Keratinocyte (primary cell): ENCODE measurements at regions not wholly inside any gene's neighbourhood (a gene's known extent, or its start where the extent isn't known, plus 50 kb on each side); places are given as distances from the start of the nearest gene placed in this dataset.

Source experiments
- DNase-seq: peaks from one replicate; pipeline ENCODE4 v3.0.0-alpha.2; 2011; ENCODE audit warnings: low read depth, missing footprints, low spot score
- FAIRE-seq: peaks from 2 replicates; lab custom pipeline; 2011; peaks lifted over from hg19 to GRCh38; lab: Jason Lieb, UNC
- H2AFZ ChIP-seq: 2 replicates; pipeline ENCODE4 v1.6.0; 2012; ENCODE audit warnings: low read length, control low read depth, inconsistent platforms; ENCODE audit not compliant: control insufficient read depth
- H3K27ac ChIP-seq: 2 replicates; pipeline ENCODE4 v1.5.1; 2011; ENCODE audit warnings: low read length; ENCODE audit not compliant: control insufficient read depth, insufficient read depth
- H3K27me3 ChIP-seq: 3 replicates; pipeline ENCODE4 v1.6.0; 2011; ENCODE audit warnings: low read length; ENCODE audit not compliant: control insufficient read depth, insufficient read depth; ENCODE audit errors: extremely low read depth
- H3K36me3 ChIP-seq, 2 experiments: 2 replicates in 1 of 2; 3 replicates in 1 of 2; pipeline ENCODE4 v1.5.1; 2011; ENCODE audit warnings: low read length in 2 of 2, mild to moderate bottlenecking in 1 of 2; ENCODE audit not compliant: control insufficient read depth in 2 of 2, insufficient read depth in 2 of 2; ENCODE audit errors: extremely low read depth in 1 of 2
- H3K4me1 ChIP-seq: 3 replicates; pipeline ENCODE4 v1.5.1; 2011; ENCODE audit warnings: low read length; ENCODE audit not compliant: control insufficient read depth, insufficient read depth; ENCODE audit errors: extremely low read depth
- H3K4me2 ChIP-seq: 3 replicates; pipeline ENCODE4 v1.6.0; 2011; ENCODE audit warnings: low read depth, low read length; ENCODE audit not compliant: control insufficient read depth, insufficient read depth; ENCODE audit errors: extremely low read depth
- H3K4me3 ChIP-seq, 3 experiments: fragments of 200-600 bp in 1 of 3; sonication (generic) in 1 of 3; 2 replicates in 2 of 3; 3 replicates in 1 of 3; pipeline ENCODE4 v1.5.1; 2011 to 2016; ENCODE audit warnings: low read length in 3 of 3, mild to moderate bottlenecking in 3 of 3, control low read depth in 2 of 3, inconsistent platforms in 1 of 3, low read depth in 1 of 3, mixed read lengths in 1 of 3, mixed run types in 1 of 3, moderate library complexity in 1 of 3; ENCODE audit not compliant: control insufficient read depth in 2 of 3, insufficient read depth in 2 of 3; ENCODE audit errors: extremely low read depth in 1 of 3
- H3K79me2 ChIP-seq: 2 replicates; pipeline ENCODE4 v1.6.0; 2012; ENCODE audit warnings: low read length; ENCODE audit not compliant: control insufficient read depth, insufficient read depth
- H3K9ac ChIP-seq: 3 replicates; pipeline ENCODE4 v1.6.0; 2011; ENCODE audit warnings: low read length; ENCODE audit not compliant: control insufficient read depth, insufficient read depth; ENCODE audit errors: extremely low read depth
- H3K9me1 ChIP-seq: 3 replicates; pipeline ENCODE4 v1.6.0; 2011; ENCODE audit warnings: low read length; ENCODE audit not compliant: control insufficient read depth, insufficient read depth; ENCODE audit errors: extremely low read depth
- H3K9me3 ChIP-seq: 2 replicates; pipeline ENCODE4 v1.5.1; 2012; ENCODE audit warnings: low read depth, low read length; ENCODE audit not compliant: control insufficient read depth
- H4K20me1 ChIP-seq: 3 replicates; pipeline ENCODE4 v1.6.0; 2011; ENCODE audit warnings: low read length; ENCODE audit not compliant: control insufficient read depth, insufficient read depth; ENCODE audit errors: extremely low read depth
- CTCF ChIP-seq, 3 experiments: IDR thresholded peaks in 1 of 3; conservative IDR thresholded peaks in 1 of 3; optimal IDR thresholded peaks in 1 of 3; 2 replicates in 2 of 3; 3 replicates in 1 of 3; pipeline versions ENCODE3 to v1.5.1; 2011; ENCODE audit warnings: low read length in 3 of 3, mild to moderate bottlenecking in 3 of 3, moderate library complexity in 2 of 3, control low read depth in 1 of 3, inconsistent platforms in 1 of 3; ENCODE audit not compliant: insufficient read depth in 2 of 3; ENCODE audit errors: extremely low read depth in 1 of 3
- EZH2 ChIP-seq: IDR thresholded peaks from one replicate; pipeline ENCODE4 v1.6.1; 2012; ENCODE audit warnings: inconsistent platforms, mild to moderate bottlenecking, low read length, moderate library complexity
- dilution Hi-C: fragments of 300-500 bp; cut with MboI; formaldehyde crosslinking; loops from one replicate; pipeline ENCODE4 v1.7.0; 2020; ENCODE audit warnings: low sequenced_read_pairs; ENCODE audit not compliant: extremely low pct_ligation_motif_present

GRCh38 chr11:134975866-134976376 lies 563.9 kb upstream of the B3GAT1 start:
- no peak for FAIRE-seq
- DNase-seq: no peak
- no peaks in the 10 kb centered on the region for H3K79me2 ChIP-seq

DNA sequence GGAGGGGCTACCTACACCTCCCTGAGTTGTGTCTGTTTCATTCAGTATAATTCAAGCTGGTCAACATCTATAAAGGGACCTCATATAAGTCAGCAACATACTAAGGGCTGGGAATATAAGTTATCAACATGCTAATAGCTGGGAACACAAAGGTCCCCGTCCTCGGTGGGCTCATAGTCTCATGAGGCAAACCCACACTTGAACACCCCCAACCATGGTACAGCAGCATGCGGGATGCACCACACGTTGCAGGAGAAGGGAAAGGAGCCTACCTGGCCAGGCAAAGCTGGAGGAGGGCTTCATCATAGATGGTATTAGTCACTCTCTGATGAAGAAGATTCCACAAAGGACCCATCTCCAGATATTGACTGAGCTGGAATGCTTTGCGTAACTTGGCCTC lies 561.8 kb upstream of the B3GAT1 start:
- no peaks in the 10 kb centered on the region for H3K27me3 ChIP-seq
- FAIRE-seq: no peak
- H3K4me1 ChIP-seq: no peaks in the 10 kb centered on the region
- H3K79me2 ChIP-seq: no peaks in the 10 kb centered on the region
- H3K36me3 ChIP-seq: no peaks in the 10 kb centered on the region
- H3K9ac ChIP-seq: no peak overlapping the region
- no peak overlapping the region for H2AFZ ChIP-seq
- H4K20me1 ChIP-seq: no peaks in the 10 kb centered on the region
- H3K27ac ChIP-seq: no peak overlapping the region
- H3K4me3 ChIP-seq: no peak overlapping the region
- TF ChIP-seq CTCF (optimal IDR thresholded peaks at IDR 0.05 in 1 of 3, IDR thresholded peaks at IDR 0.05 in 1 of 3, conservative IDR thresholded peaks at IDR 0.05 in 1 of 3; ENCODE audit: extremely low read depth in 1 of 3, insufficient read depth in 2 of 3, low read length in 3 of 3) (no peak), EZH2 (no peak)
- H3K9me3 ChIP-seq: peaks cover 8% of the 10 kb centered on the region
- no peaks in the 10 kb centered on the region for H3K9me1 ChIP-seq
- dilution Hi-C loops: no loop called here
- H3K4me2 ChIP-seq: no peak overlapping the region
- DNase-seq: no peak

More at GRCh38 chr11:134975866-134976376, 563.9 kb upstream of the B3GAT1 start:
- H3K4me3 ChIP-seq: no peak overlapping the region
- peaks cover 10% of the 10 kb centered on the region for H3K9me3 ChIP-seq
- no peak overlapping the region for H3K4me2 ChIP-seq
- H3K9me1 ChIP-seq: no peaks in the 10 kb centered on the region
- no peak overlapping the region for H2AFZ ChIP-seq
- TF ChIP-seq EZH2: no peak
- TF ChIP-seq CTCF (optimal IDR thresholded peaks at IDR 0.05 in 1 of 3, IDR thresholded peaks at IDR 0.05 in 1 of 3, conservative IDR thresholded peaks at IDR 0.05 in 1 of 3; ENCODE audit: extremely low read depth in 1 of 3, insufficient read depth in 2 of 3, low read length in 3 of 3): no peak
- H3K27ac ChIP-seq: no peak overlapping the region
- dilution Hi-C loops: no loop called here
- H3K4me1 ChIP-seq: no peaks in the 10 kb centered on the region
- no peaks in the 10 kb centered on the region for H3K36me3 ChIP-seq
- H3K9ac ChIP-seq: no peak overlapping the region
- no peaks in the 10 kb centered on the region for H4K20me1 ChIP-seq
- no peaks in the 10 kb centered on the region for H3K27me3 ChIP-seq
